Calu3 (cell line): ENCODE measurements at regions not wholly inside any gene's neighbourhood (a gene's known extent, or its start where the extent isn't known, plus 50 kb on each side); places are given as distances from the start of the nearest gene placed in this dataset.

Source experiments
- BruUV-seq: library from RNA; stranded (reverse); fragments of 400-500 nt; replicated peaks from 2 replicates; lab custom pipeline; 2021; lab: Mats Ljungman, UMichigan
- CTCF ChIA-PET: fragments of 300-600 bp; sonication (Branson Sonifier 250); formaldehyde crosslinking; loops from one replicate; lab custom pipeline; 2022; ENCODE audit warnings: antibody characterized with exemption; lab: Charles Lee
- DNase-seq: peaks from one replicate; pipeline ENCODE4 v3.0.0; 2022
- H3K27ac Mint-ChIP-seq: one replicate; pipeline ENCODE4 v1.8.0; 2022; ENCODE audit warnings: mixed read lengths; ENCODE audit not compliant: unreplicated experiment
- H3K27me3 Mint-ChIP-seq: one replicate; pipeline ENCODE4 v1.8.0; 2022; ENCODE audit warnings: mixed read lengths; ENCODE audit not compliant: unreplicated experiment
- H3K36me3 Mint-ChIP-seq: one replicate; pipeline ENCODE4 v1.8.0; 2022; ENCODE audit warnings: mild to moderate bottlenecking, moderate library complexity, mixed read lengths; ENCODE audit not compliant: insufficient read depth, unreplicated experiment
- H3K4me1 Mint-ChIP-seq: one replicate; pipeline ENCODE4 v1.8.0; 2022; ENCODE audit warnings: mild to moderate bottlenecking, low read depth, mixed read lengths; ENCODE audit not compliant: unreplicated experiment
- H3K4me3 Mint-ChIP-seq: one replicate; pipeline ENCODE4 v1.8.0; 2022; ENCODE audit warnings: mild to moderate bottlenecking, low read depth, moderate library complexity, mixed read lengths; ENCODE audit not compliant: unreplicated experiment
- H3K9me3 Mint-ChIP-seq: one replicate; pipeline ENCODE4 v1.8.0; 2022; ENCODE audit warnings: low read depth, mixed read lengths; ENCODE audit not compliant: unreplicated experiment
- intact Hi-C: fragments of 100-400 bp; cut with micrococcal nuclease; formaldehyde crosslinking; loops from one replicate; pipeline ENCODE4 v1.10.0; 2022; ENCODE audit not compliant: unreplicated experiment
- TF ChIP-seq, protein P1 (sequence below): fragments of 200-600 bp; IDR thresholded peaks from one replicate; pipeline ENCODE4 v1.8.0; 2022; ENCODE audit warnings: antibody characterized with exemption; ENCODE audit not compliant: unreplicated experiment

DNA sequence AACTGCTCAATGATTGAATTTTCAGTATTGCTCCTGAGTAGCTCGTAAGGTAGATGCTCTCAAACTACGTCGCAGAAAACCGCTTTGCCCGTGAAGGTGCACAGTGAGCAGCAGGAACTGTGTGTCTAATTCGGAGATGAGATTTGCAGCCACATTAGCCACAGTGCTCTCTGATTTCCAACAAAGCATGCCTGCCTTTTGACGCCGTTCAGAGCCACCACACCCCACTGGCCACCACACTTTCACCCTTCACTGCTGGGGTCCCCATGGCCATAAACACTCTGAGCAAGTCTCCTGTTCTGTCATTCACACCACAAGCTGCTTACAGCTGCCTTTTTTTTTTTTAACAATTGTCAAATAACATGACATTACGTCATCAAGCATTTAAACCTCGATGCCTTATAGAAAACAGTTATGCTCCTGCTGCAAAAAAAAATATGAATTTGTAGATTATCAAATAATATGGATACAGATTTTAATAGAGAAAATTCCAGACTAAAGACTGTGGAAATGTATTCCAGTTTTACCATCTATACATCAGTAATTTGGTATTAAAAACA, 578.8 kb upstream of the PFKP start:
- DNase-seq, result no peak
- CTCF ChIA-PET, result no interaction called here
- BruUV-seq, result no TSS peak
- no peaks in the 10 kb centered on the region for H3K4me1 Mint-ChIP-seq
- intact Hi-C loops, result no loop called here
- TF ChIP-seq, protein P1, sequence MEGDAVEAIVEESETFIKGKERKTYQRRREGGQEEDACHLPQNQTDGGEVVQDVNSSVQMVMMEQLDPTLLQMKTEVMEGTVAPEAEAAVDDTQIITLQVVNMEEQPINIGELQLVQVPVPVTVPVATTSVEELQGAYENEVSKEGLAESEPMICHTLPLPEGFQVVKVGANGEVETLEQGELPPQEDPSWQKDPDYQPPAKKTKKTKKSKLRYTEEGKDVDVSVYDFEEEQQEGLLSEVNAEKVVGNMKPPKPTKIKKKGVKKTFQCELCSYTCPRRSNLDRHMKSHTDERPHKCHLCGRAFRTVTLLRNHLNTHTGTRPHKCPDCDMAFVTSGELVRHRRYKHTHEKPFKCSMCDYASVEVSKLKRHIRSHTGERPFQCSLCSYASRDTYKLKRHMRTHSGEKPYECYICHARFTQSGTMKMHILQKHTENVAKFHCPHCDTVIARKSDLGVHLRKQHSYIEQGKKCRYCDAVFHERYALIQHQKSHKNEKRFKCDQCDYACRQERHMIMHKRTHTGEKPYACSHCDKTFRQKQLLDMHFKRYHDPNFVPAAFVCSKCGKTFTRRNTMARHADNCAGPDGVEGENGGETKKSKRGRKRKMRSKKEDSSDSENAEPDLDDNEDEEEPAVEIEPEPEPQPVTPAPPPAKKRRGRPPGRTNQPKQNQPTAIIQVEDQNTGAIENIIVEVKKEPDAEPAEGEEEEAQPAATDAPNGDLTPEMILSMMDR, result no peak
- no peak overlapping the region for H3K27ac Mint-ChIP-seq
- H3K27me3 Mint-ChIP-seq, result no peaks in the 10 kb centered on the region
- no peak overlapping the region for H3K4me3 Mint-ChIP-seq
- H3K9me3 Mint-ChIP-seq, result peaks cover 5% of the 10 kb centered on the region
- H3K36me3 Mint-ChIP-seq, result no peaks in the 10 kb centered on the region

- no TSS peak for BruUV-seq
- Mint-ChIP-seq H3K4me3 (no peak overlapping the region), H3K27ac (no peak overlapping the region), H3K27me3 (no peaks in the 10 kb centered on the region), H3K4me1 (no peaks in the 10 kb centered on the region), H3K9me3 (peaks cover 6% of the 10 kb centered on the region), H3K36me3 (no peaks in the 10 kb centered on the region)
- DNase-seq, result no peak
- intact Hi-C loops, result no loop called here
- CTCF ChIA-PET, result no interaction called here
- TF ChIP-seq, protein P1, result no peak
Measured at GRCh38 chr10:2487921-2488320, 579.4 kb upstream of the PFKP start.

DNA sequence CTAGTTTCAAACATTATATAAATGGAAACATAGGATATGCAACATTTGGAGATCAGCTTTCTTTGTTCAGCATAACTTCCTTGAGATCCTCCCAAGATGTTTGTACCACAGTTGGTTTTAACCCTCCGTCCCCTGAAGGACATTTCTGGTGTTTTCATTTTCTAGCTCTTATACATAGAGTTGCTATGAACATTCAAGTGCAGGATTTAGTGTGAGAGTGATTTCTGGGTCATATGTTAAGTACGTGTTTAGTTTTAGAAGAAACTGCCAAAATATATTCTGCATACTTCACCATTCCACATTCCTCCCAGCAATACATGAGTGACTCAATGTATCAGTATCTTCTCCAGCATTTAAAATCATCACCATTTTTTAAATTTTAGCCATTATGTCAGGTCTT, 588.7 kb upstream of the PFKP start:
- Mint-ChIP-seq H3K27ac (no peak overlapping the region), H3K27me3 (no peaks in the 10 kb centered on the region), H3K4me3 (no peak overlapping the region), H3K36me3 (no peaks in the 10 kb centered on the region), H3K9me3 (peaks cover 28% of the 10 kb centered on the region), H3K4me1 (no peaks in the 10 kb centered on the region)
- no peak for DNase-seq
- CTCF ChIA-PET, result no interaction called here
- no TSS peak for BruUV-seq
- intact Hi-C loops, result no loop called here
- TF ChIP-seq, protein P1, result no peak

GRCh38 chr10:2476812-2477553, 590.4 kb upstream of the PFKP start:
- CTCF ChIA-PET, result no interaction called here
- Mint-ChIP-seq H3K9me3 (peaks cover 31% of the 10 kb centered on the region), H3K4me3 (no peak overlapping the region), H3K36me3 (no peaks in the 10 kb centered on the region), H3K27ac (no peak overlapping the region), H3K4me1 (no peaks in the 10 kb centered on the region), H3K27me3 (no peaks in the 10 kb centered on the region)
- no TSS peak for BruUV-seq
- TF ChIP-seq, protein P1, result no peak
- intact Hi-C loops, result no loop called here
- no peak for DNase-seq
